Neural progenitor cell (in vitro differentiated cells): ENCODE measurements at regions not wholly inside any gene's neighbourhood (a gene's known extent, or its start where the extent isn't known, plus 50 kb on each side); places are given as distances from the start of the nearest gene placed in this dataset.

Experiments
- DNase-seq: peaks from one replicate; pipeline ENCODE4 v3.0.0-alpha.2; 2016; ENCODE audit warnings: low spot score
- H2AFZ ChIP-seq: fragments of 200-600 bp; sonication (generic); replicated peaks from 2 replicates; pipeline ENCODE4 v1.6.1; 2016; ENCODE audit warnings: antibody characterized with exemption
- H3F3A ChIP-seq: fragments of 200-600 bp; sonication (generic); 2 replicates; pipeline ENCODE4 v1.6.1; 2016; ENCODE audit warnings: antibody characterized with exemption, low read depth
- H3K27ac ChIP-seq: fragments of 200-600 bp; sonication (generic); 2 replicates; pipeline ENCODE4 v1.5.1; 2016; ENCODE audit warnings: mild to moderate bottlenecking
- H3K27me3 ChIP-seq: fragments of 200-600 bp; sonication (generic); 2 replicates; pipeline ENCODE4 v1.6.1; 2016; ENCODE audit warnings: mild to moderate bottlenecking, moderate library complexity
- H3K36me3 ChIP-seq: fragments of 200-600 bp; sonication (generic); 2 replicates; pipeline ENCODE4 v1.5.1; 2016
- H3K4me1 ChIP-seq: fragments of 200-600 bp; sonication (generic); 2 replicates; pipeline ENCODE4 v1.6.1; 2016; ENCODE audit warnings: mixed run types
- H3K4me2 ChIP-seq: fragments of 200-600 bp; sonication (generic); 2 replicates; pipeline ENCODE4 v1.6.1; 2016
- H3K4me3 ChIP-seq: fragments of 200-600 bp; sonication (generic); 2 replicates; pipeline ENCODE4 v1.5.1; 2016
- H3K79me2 ChIP-seq: fragments of 200-600 bp; sonication (generic); 2 replicates; pipeline ENCODE4 v1.6.1; 2016; ENCODE audit warnings: low read depth
- H3K9ac ChIP-seq: fragments of 200-600 bp; sonication (generic); 2 replicates; pipeline ENCODE4 v1.6.1; 2016
- H3K9me3 ChIP-seq: fragments of 200-600 bp; sonication (generic); 2 replicates; pipeline ENCODE4 v1.5.1; 2016; ENCODE audit warnings: low read depth
- H4K20me1 ChIP-seq: fragments of 200-600 bp; sonication (generic); 2 replicates; pipeline ENCODE4 v1.6.1; 2016; ENCODE audit warnings: low read depth
- H3K27ac Mint-ChIP-seq: 3 replicates; pipeline ENCODE4 v1.8.0; 2021; ENCODE audit warnings: mixed read lengths
- H3K27me3 Mint-ChIP-seq: 2 replicates; pipeline ENCODE4 v1.8.0; 2022; ENCODE audit warnings: low read depth, mild to moderate bottlenecking, inconsistent platforms, moderate library complexity, mixed read lengths; ENCODE audit not compliant: insufficient read depth
- H3K36me3 Mint-ChIP-seq: 3 replicates; pipeline ENCODE4 v1.8.0; 2021; ENCODE audit warnings: mixed read lengths
- H3K4me1 Mint-ChIP-seq: 3 replicates; pipeline ENCODE4 v1.8.0; 2021; ENCODE audit warnings: mixed read lengths
- H3K4me3 Mint-ChIP-seq: 3 replicates; pipeline ENCODE4 v1.8.0; 2021; ENCODE audit warnings: mild to moderate bottlenecking, moderate library complexity, mixed read lengths
- H3K9me3 Mint-ChIP-seq: 3 replicates; pipeline ENCODE4 v1.8.0; 2020; ENCODE audit warnings: mixed read lengths
- EZH2 ChIP-seq: fragments of 200-600 bp; sonication (generic); IDR thresholded peaks from 2 replicates; pipeline ENCODE4 v1.6.1; 2017; ENCODE audit warnings: antibody characterized with exemption, mild to moderate bottlenecking, moderate library complexity
- EZH2phosphoT487 ChIP-seq: fragments of 200-600 bp; sonication (generic); IDR thresholded peaks from 2 replicates; pipeline ENCODE4 v1.6.1; 2017; ENCODE audit warnings: antibody characterized with exemption
- TF ChIP-seq, protein P1 (sequence below): fragments of 200-600 bp; sonication (generic); IDR thresholded peaks from 2 replicates; pipeline ENCODE4 v1.5.1; 2017; ENCODE audit warnings: antibody characterized with exemption, mild to moderate bottlenecking

DNA sequence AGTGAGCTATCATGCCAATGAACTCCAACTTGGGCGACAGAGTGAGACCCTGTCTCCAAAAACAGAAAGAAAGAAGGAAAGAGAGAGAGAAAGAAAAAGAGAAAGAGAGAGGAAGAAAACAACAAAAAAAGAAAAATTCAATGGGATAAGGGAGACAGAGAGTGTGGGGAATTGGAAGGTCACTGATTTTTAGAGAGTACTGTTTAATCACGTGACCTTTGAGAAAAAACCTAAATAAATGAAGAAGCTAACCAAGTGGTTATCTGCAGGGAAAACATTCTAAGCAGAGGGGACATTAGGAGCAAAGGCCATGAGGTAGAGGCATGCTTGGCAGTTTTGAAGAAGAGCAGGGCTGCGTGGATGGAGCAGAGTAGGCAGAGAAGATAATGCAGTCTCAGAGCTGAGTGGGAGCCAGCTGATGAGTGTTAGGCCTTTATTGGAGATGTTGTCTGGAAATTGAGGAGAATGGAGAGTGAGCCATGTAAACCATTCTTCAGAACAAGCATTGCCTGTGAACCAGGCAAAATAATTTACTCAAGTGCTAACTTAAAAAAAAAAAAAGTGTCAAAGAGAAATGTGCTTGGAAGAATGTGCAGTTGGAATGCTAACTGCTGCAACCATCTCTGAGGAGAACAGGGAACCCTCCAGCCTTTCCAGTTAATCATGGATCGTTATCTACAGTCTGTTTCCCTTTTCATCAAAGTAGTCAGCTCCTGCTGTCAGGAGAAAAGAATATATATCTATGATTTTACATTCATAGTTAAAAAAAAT lies 377.3 kb upstream of the SEMA6D start:
- H3K4me1 ChIP-seq, result no peaks in the 10 kb centered on the region
- Mint-ChIP-seq H3K27ac (no peak overlapping the region), H3K36me3 (no peaks in the 10 kb centered on the region), H3K4me3 (no peak overlapping the region), H3K9me3 (peaks cover 4% of the 10 kb centered on the region), H3K4me1 (no peaks in the 10 kb centered on the region), H3K27me3 (no peaks in the 10 kb centered on the region)
- no peaks in the 10 kb centered on the region for H3K27me3 ChIP-seq
- no peak overlapping the region for H2AFZ ChIP-seq
- no peak overlapping the region for H3K9ac ChIP-seq
- H3K4me2 ChIP-seq, result no peak overlapping the region
- TF ChIP-seq EZH2phosphoT487 (no peak), EZH2 (no peak)
- TF ChIP-seq, protein P1, sequence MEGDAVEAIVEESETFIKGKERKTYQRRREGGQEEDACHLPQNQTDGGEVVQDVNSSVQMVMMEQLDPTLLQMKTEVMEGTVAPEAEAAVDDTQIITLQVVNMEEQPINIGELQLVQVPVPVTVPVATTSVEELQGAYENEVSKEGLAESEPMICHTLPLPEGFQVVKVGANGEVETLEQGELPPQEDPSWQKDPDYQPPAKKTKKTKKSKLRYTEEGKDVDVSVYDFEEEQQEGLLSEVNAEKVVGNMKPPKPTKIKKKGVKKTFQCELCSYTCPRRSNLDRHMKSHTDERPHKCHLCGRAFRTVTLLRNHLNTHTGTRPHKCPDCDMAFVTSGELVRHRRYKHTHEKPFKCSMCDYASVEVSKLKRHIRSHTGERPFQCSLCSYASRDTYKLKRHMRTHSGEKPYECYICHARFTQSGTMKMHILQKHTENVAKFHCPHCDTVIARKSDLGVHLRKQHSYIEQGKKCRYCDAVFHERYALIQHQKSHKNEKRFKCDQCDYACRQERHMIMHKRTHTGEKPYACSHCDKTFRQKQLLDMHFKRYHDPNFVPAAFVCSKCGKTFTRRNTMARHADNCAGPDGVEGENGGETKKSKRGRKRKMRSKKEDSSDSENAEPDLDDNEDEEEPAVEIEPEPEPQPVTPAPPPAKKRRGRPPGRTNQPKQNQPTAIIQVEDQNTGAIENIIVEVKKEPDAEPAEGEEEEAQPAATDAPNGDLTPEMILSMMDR, result no peak
- H3K36me3 ChIP-seq, result no peaks in the 10 kb centered on the region
- H3K27ac ChIP-seq, result no peak overlapping the region
- no peaks in the 10 kb centered on the region for H4K20me1 ChIP-seq
- H3K9me3 ChIP-seq, result no peaks in the 10 kb centered on the region
- H3F3A ChIP-seq, result no peaks in the 10 kb centered on the region
- no peak overlapping the region for H3K4me3 ChIP-seq
- H3K79me2 ChIP-seq, result no peaks in the 10 kb centered on the region
- no peak for DNase-seq

- Mint-ChIP-seq H3K4me1 (no peaks in the 10 kb centered on the region), H3K9me3 (peaks cover 4% of the 10 kb centered on the region), H3K27ac (no peak overlapping the region), H3K27me3 (no peaks in the 10 kb centered on the region), H3K4me3 (no peak overlapping the region), H3K36me3 (no peaks in the 10 kb centered on the region)
- TF ChIP-seq, protein P1, result no peak
- TF ChIP-seq EZH2 (no peak), EZH2phosphoT487 (no peak)
- Histone ChIP-seq H3K4me3 (no peak overlapping the region), H3K9me3 (no peaks in the 10 kb centered on the region), H3K27ac (no peak overlapping the region), H3K4me1 (no peaks in the 10 kb centered on the region), H3K4me2 (no peak overlapping the region), H3K79me2 (no peaks in the 10 kb centered on the region), H3K9ac (no peak overlapping the region), H3K27me3 (no peaks in the 10 kb centered on the region), H4K20me1 (no peaks in the 10 kb centered on the region), H2AFZ (no peak overlapping the region), H3K36me3 (no peaks in the 10 kb centered on the region), H3F3A (no peaks in the 10 kb centered on the region)
- DNase-seq, result no peak
Observed at GRCh38 chr15:47340571-47340920, 376.8 kb upstream of the SEMA6D start.

GRCh38 chr15:47349179-47349578 lies 368.1 kb upstream of the SEMA6D start:
- no peak overlapping the region for H3K4me3 ChIP-seq
- Mint-ChIP-seq H3K36me3 (no peaks in the 10 kb centered on the region), H3K9me3 (peaks cover 4% of the 10 kb centered on the region), H3K27ac (no peak overlapping the region), H3K4me3 (no peak overlapping the region), H3K27me3 (peaks cover 4% of the 10 kb centered on the region), H3K4me1 (no peaks in the 10 kb centered on the region)
- no peaks in the 10 kb centered on the region for H3K27me3 ChIP-seq
- DNase-seq, result no peak
- no peaks in the 10 kb centered on the region for H3K4me1 ChIP-seq
- TF ChIP-seq, protein P1, result no peak
- TF ChIP-seq EZH2phosphoT487 (no peak), EZH2 (no peak)
- H3K36me3 ChIP-seq, result no peaks in the 10 kb centered on the region
- H3K9me3 ChIP-seq, result no peaks in the 10 kb centered on the region
- H4K20me1 ChIP-seq, result no peaks in the 10 kb centered on the region
- no peak overlapping the region for H3K9ac ChIP-seq
- H3F3A ChIP-seq, result no peaks in the 10 kb centered on the region
- H3K79me2 ChIP-seq, result no peaks in the 10 kb centered on the region
- H3K27ac ChIP-seq, result no peak overlapping the region
- no peak overlapping the region for H3K4me2 ChIP-seq
- no peak overlapping the region for H2AFZ ChIP-seq
